Panc1 (cell line): ENCODE measurements at regions not wholly inside any gene's neighbourhood (a gene's known extent, or its start where the extent isn't known, plus 50 kb on each side); places are given as distances from the start of the nearest gene placed in this dataset.

Source experiments
- ATAC-seq: fragments of 200-7000 bp; cut with Tn5 transposase; 2 replicates; pipeline ENCODE4 v1.9.1; 2020; ENCODE audit warnings: mild to moderate bottlenecking, moderate library complexity
- BruUV-seq: library from RNA; stranded (reverse); fragments of 400-500 nt; replicated peaks from 2 replicates; lab custom pipeline; 2021; lab: Mats Ljungman, UMichigan
- CTCF ChIA-PET: fragments of 300-600 bp; sonication (Branson Sonifier 250); formaldehyde crosslinking; loops from one replicate; lab custom pipeline; 2022; ENCODE audit warnings: antibody characterized with exemption; lab: Charles Lee
- POLR2A ChIA-PET: fragments of 300-600 bp; sonication (Branson Sonifier 250); formaldehyde crosslinking; loops from one replicate; lab custom pipeline; 2022; ENCODE audit warnings: antibody characterized with exemption; lab: Charles Lee
- DNase-seq: peaks from one replicate; pipeline ENCODE4 v3.0.0-alpha.2; 2010; ENCODE audit warnings: low read depth, low spot score
- H3K27ac ChIP-seq: 2 replicates; pipeline ENCODE4 v1.5.1; 2011; ENCODE audit warnings: mild to moderate bottlenecking, low read length, inconsistent platforms
- H3K27me3 ChIP-seq: fragments of 200-500 bp; sonication (Bioruptor generic); 2 replicates; pipeline ENCODE4 v1.6.0; 2014; ENCODE audit warnings: low read length, inconsistent platforms; ENCODE audit not compliant: control insufficient read depth, insufficient read depth
- H3K36me3 ChIP-seq: fragments of 200-500 bp; sonication (Bioruptor generic); 2 replicates; pipeline ENCODE4 v1.5.1; 2014; ENCODE audit warnings: inconsistent platforms, mild to moderate bottlenecking, low read length, moderate library complexity; ENCODE audit not compliant: control insufficient read depth, insufficient read depth
- H3K4me1 ChIP-seq: 2 replicates; pipeline ENCODE4 v1.5.1; 2011; ENCODE audit warnings: inconsistent platforms, mild to moderate bottlenecking, low read length, moderate library complexity; ENCODE audit not compliant: control insufficient read depth, insufficient read depth
- H3K4me3 ChIP-seq, 2 experiments: 2 replicates each; pipeline ENCODE4 v1.5.1; 2011 to 2012; ENCODE audit warnings: low read depth in 2 of 2, low read length in 2 of 2, mild to moderate bottlenecking in 2 of 2, inconsistent platforms in 1 of 2, moderate library complexity in 1 of 2
- H3K9me3 ChIP-seq: fragments of 200-500 bp; sonication (Bioruptor generic); 2 replicates; pipeline ENCODE4 v1.5.1; 2014; ENCODE audit warnings: low read depth, mild to moderate bottlenecking, inconsistent platforms, low read length, moderate library complexity; ENCODE audit not compliant: control insufficient read depth, insufficient read depth
- POLR2AphosphoS5 ChIP-seq: IDR thresholded peaks from 2 replicates; pipeline ENCODE4 v1.6.1; 2012; ENCODE audit warnings: mild to moderate bottlenecking, low read depth, low read length, moderate library complexity
- SIN3A ChIP-seq: IDR thresholded peaks from 2 replicates; pipeline ENCODE4 v1.6.1; 2012; ENCODE audit warnings: low read depth, mild to moderate bottlenecking, low read length, moderate library complexity, borderline replicate concordance; ENCODE audit not compliant: insufficient read depth
- TCF7L2 ChIP-seq: IDR thresholded peaks from 2 replicates; pipeline ENCODE4 v1.6.1; 2011; ENCODE audit warnings: mild to moderate bottlenecking, low read depth, low read length, inconsistent platforms
- in situ Hi-C: cut with HindIII; loops from 2 replicates; pipeline ENCODE4 v1.10.0; 2016; ENCODE audit warnings: low sequenced_read_pairs, low pct_unique_long_range_greater_than_20kb
- intact Hi-C: fragments of 100-400 bp; cut with micrococcal nuclease; formaldehyde crosslinking; loops from one replicate; pipeline ENCODE4 v1.10.0; 2022; ENCODE audit not compliant: unreplicated experiment
- TF ChIP-seq, protein P1 (sequence below), 2 experiments: IDR thresholded peaks; 2 replicates each; pipeline ENCODE4 v1.6.1; 2011 to 2012; ENCODE audit warnings: low read depth in 2 of 2, control low read depth in 1 of 2, low read length in 1 of 2, mild to moderate bottlenecking in 1 of 2, moderate library complexity in 1 of 2; ENCODE audit not compliant: insufficient read depth in 1 of 2
- TF ChIP-seq, protein P2 (sequence below): fragments of 450-650 bp; IDR thresholded peaks from 2 replicates; pipeline ENCODE4 v1.5.1; 2017; ENCODE audit warnings: mild to moderate bottlenecking

DNA sequence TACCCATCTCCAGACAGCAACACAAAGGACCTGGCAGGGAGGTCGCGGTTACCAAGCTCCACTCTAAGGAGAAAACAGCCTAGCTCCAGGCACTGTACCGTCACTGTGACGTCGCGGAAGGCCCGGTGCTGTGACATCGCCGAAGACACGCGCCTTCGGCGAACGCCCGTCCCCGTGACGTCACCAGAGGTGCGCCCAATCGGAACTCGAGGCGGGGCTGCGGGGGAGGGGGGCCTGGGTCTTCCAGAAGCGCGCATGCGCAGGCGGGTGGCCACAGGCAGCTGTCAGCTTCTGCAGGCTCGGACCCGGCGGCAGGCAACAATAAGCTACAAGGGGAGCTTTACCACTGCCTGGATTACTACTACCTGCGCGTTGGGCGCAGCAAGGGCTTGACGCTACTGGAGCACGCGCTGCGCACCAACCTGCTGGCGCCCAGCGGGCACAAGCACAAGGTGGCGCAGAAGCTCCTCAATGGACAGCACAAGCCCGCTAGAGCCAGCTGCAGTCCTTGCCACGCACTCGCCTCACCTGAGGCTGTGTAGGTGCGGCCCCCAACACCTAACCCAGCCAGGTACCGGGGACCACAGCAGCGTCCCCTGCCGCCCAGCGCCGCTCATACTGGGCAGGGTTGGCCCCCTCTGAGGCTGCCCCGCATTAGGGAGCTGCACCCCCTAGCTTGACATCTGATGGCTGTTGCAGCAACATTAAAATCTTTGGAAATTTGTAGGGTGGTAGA lies 208.4 kb downstream of the TPST1 start:
- in situ Hi-C loops (no loop called here), intact Hi-C loops (no loop called here)
- BruUV-seq: no TSS peak
- TF ChIP-seq TCF7L2: no peak
- TF ChIP-seq, protein P1, sequence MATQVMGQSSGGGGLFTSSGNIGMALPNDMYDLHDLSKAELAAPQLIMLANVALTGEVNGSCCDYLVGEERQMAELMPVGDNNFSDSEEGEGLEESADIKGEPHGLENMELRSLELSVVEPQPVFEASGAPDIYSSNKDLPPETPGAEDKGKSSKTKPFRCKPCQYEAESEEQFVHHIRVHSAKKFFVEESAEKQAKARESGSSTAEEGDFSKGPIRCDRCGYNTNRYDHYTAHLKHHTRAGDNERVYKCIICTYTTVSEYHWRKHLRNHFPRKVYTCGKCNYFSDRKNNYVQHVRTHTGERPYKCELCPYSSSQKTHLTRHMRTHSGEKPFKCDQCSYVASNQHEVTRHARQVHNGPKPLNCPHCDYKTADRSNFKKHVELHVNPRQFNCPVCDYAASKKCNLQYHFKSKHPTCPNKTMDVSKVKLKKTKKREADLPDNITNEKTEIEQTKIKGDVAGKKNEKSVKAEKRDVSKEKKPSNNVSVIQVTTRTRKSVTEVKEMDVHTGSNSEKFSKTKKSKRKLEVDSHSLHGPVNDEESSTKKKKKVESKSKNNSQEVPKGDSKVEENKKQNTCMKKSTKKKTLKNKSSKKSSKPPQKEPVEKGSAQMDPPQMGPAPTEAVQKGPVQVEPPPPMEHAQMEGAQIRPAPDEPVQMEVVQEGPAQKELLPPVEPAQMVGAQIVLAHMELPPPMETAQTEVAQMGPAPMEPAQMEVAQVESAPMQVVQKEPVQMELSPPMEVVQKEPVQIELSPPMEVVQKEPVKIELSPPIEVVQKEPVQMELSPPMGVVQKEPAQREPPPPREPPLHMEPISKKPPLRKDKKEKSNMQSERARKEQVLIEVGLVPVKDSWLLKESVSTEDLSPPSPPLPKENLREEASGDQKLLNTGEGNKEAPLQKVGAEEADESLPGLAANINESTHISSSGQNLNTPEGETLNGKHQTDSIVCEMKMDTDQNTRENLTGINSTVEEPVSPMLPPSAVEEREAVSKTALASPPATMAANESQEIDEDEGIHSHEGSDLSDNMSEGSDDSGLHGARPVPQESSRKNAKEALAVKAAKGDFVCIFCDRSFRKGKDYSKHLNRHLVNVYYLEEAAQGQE (IDR thresholded peaks at IDR 0.05; ENCODE audit: insufficient read depth in 1 of 2, low read depth in 2 of 2, low read length in 1 of 2): no peak
- TF ChIP-seq, protein P2, sequence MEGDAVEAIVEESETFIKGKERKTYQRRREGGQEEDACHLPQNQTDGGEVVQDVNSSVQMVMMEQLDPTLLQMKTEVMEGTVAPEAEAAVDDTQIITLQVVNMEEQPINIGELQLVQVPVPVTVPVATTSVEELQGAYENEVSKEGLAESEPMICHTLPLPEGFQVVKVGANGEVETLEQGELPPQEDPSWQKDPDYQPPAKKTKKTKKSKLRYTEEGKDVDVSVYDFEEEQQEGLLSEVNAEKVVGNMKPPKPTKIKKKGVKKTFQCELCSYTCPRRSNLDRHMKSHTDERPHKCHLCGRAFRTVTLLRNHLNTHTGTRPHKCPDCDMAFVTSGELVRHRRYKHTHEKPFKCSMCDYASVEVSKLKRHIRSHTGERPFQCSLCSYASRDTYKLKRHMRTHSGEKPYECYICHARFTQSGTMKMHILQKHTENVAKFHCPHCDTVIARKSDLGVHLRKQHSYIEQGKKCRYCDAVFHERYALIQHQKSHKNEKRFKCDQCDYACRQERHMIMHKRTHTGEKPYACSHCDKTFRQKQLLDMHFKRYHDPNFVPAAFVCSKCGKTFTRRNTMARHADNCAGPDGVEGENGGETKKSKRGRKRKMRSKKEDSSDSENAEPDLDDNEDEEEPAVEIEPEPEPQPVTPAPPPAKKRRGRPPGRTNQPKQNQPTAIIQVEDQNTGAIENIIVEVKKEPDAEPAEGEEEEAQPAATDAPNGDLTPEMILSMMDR: peak; percentile 83
- peak; percentile 37; the same call in 1 of the 2 replicates for TF ChIP-seq POLR2AphosphoS5
- 0 out of 2 replicates have a peak, but pooled peaks have one; percentile 14 for TF ChIP-seq SIN3A
- peak; percentile 93 for ATAC-seq
- CTCF ChIA-PET: interaction anchor here (0.5 to 1.5 kb wide), 5 partner anchors 11 to 383 kb away, joined by 4 to 7 read pairs (median 5); no protein-coding TSS in a partner anchor
- Histone ChIP-seq H3K4me3 (peak overlapping the region; percentile 39 to 82), H3K9me3 (no peaks in the 10 kb centered on the region), H3K27ac (peak overlapping the region; percentile 39; the same call in 1 of the 2 replicates), H3K4me1 (no peaks in the 10 kb centered on the region), H3K27me3 (no peaks in the 10 kb centered on the region), H3K36me3 (no peaks in the 10 kb centered on the region)
- POLR2A ChIA-PET: interaction anchor here (0.6 kb wide), 4 partner anchors 44 to 252 kb away, joined by 3 to 6 read pairs (median 4); no protein-coding TSS in a partner anchor
- DNase-seq: peak; percentile 65

DNA sequence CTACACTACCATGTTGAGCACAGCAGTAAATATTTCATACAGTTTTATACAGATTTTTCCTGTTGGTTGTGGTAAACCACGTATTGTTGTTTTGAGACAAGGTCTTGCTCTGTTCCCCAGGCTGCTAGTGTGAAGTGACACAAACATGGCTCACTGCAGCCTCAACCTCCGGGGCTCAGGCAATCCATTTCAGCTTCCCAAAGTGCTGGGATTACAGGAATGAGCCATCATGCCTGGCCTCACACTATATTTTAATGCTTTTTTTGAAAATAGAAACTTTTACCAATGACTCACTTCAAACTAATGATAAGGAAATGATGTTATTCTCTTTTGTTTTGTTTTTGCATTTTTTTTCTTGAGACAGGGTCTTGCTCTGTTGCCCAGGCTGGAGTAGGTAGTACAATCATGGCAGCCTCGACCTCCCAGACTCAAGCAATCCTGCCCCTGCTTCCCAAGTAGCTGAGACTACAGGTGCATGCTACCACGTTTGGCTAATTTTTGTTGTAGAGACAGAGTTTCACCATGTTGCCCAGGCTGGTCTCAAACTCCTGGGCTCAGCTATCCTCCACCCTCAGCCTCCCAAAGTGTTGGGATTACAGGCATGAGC lies 210.6 kb downstream of the TPST1 start:
- no peaks in the 10 kb centered on the region for H3K27me3 ChIP-seq
- H3K36me3 ChIP-seq: no peaks in the 10 kb centered on the region
- no peak for ATAC-seq
- no peaks in the 10 kb centered on the region for H3K4me1 ChIP-seq
- no TSS peak for BruUV-seq
- ChIA-PET POLR2A (no interaction called here), CTCF (no interaction called here)
- no peak overlapping the region for H3K4me3 ChIP-seq
- H3K27ac ChIP-seq: no peak overlapping the region
- H3K9me3 ChIP-seq: no peaks in the 10 kb centered on the region
- intact Hi-C loops (no loop called here), in situ Hi-C loops (no loop called here)
- no peak for DNase-seq
- TF ChIP-seq POLR2AphosphoS5 (no peak), TCF7L2 (no peak), SIN3A (no peak)
- TF ChIP-seq, protein P2: no peak
- TF ChIP-seq, protein P1 (IDR thresholded peaks at IDR 0.05; ENCODE audit: insufficient read depth in 1 of 2, low read depth in 2 of 2, low read length in 1 of 2): no peak
